ENCODE measurements at regions not wholly inside any gene's neighbourhood (a gene's known extent, or its start where the extent isn't known, plus 50 kb on each side); places are given as distances from the start of the nearest gene placed in this dataset.

GRCh38 chr2:12066986-12067385, 320.6 kb downstream of the LPIN1 start:
- TF ChIP-seq CTCF (IDR thresholded peaks at IDR 0.05), result no peak
- no peak for TF ChIP-seq POLR2A (IDR thresholded peaks at IDR 0.05)

Measured in Peyer's patch (tissue), 4 donors.